Kidney (tissue), 13 donors: ENCODE measurements at regions not wholly inside any gene's neighbourhood (a gene's known extent, or its start where the extent isn't known, plus 50 kb on each side); places are given as distances from the start of the nearest gene placed in this dataset.
A peak's percentile ranks its signal among the peaks of the same experiment; 100 is the strongest.
"Not testable (repeated sequence)": the region's sequence is repeated elsewhere in the genome, so short reads cannot be mapped to it uniquely, and the experiment has no call there.

Source experiments
- DNase-seq, 5 donors: peaks; one replicate each; pipeline ENCODE4 v3.0.0-alpha.2; 2013 to 2020
- FAIRE-seq: peaks from 2 replicates; lab custom pipeline; 2012; peaks lifted over from hg19 to GRCh38; lab: Jason Lieb, UNC
- H3K27ac ChIP-seq, 2 donors: one replicate each; pipeline ENCODE4 v1.7.0; 2013; ENCODE audit warnings: low read depth in 2 of 2, low read length in 2 of 2, inconsistent platforms in 1 of 2
- H3K27me3 ChIP-seq: one replicate; pipeline ENCODE4 v1.7.1; 2013; ENCODE audit warnings: low read length, inconsistent platforms; ENCODE audit not compliant: control insufficient read depth, insufficient read depth
- H3K36me3 ChIP-seq, 3 donors: one replicate each; pipeline versions ENCODE4 v1.7.0 to v1.7.1; 2013; ENCODE audit warnings: low read length in 3 of 3, control low read depth in 1 of 3, inconsistent platforms in 1 of 3; ENCODE audit not compliant: insufficient read depth in 3 of 3, control insufficient read depth in 2 of 3
- H3K4me1 ChIP-seq, 3 donors: one replicate each; pipeline versions ENCODE4 v1.7.0 to v1.7.1; 2013; ENCODE audit warnings: low read length in 3 of 3, inconsistent platforms in 1 of 3, low read depth in 1 of 3; ENCODE audit not compliant: control insufficient read depth in 2 of 3, insufficient read depth in 2 of 3
- H3K4me3 ChIP-seq, 3 donors: one replicate each; pipeline versions ENCODE4 v1.7.0 to v1.8.1; 2013; ENCODE audit warnings: low read length in 3 of 3, control low read depth in 1 of 3, inconsistent platforms in 1 of 3
- H3K9ac ChIP-seq, 3 donors: one replicate each; pipeline versions ENCODE4 v1.7.0 to v1.7.1; 2013; ENCODE audit warnings: low read length in 3 of 3, control low read depth in 1 of 3, inconsistent platforms in 1 of 3
- H3K9me3 ChIP-seq, 3 donors: one replicate each; pipeline versions ENCODE4 v1.7.0 to v1.7.1; 2013; ENCODE audit warnings: low read length in 3 of 3, control low read depth in 1 of 3, inconsistent platforms in 1 of 3; ENCODE audit not compliant: control insufficient read depth in 2 of 3, insufficient read depth in 1 of 3
- CTCF ChIP-seq: IDR thresholded peaks from 3 replicates; pipeline ENCODE4 v1.5.1; 2012; ENCODE audit warnings: mild to moderate bottlenecking, moderate library complexity, borderline replicate concordance; ENCODE audit not compliant: insufficient read depth; ENCODE audit errors: extremely low read depth
- intact Hi-C: fragments of 100-400 bp; cut with DNase I; formaldehyde crosslinking; loops from one replicate; pipeline ENCODE4 v1.11.1; 2022
- donor health status: control.
- donor health status: control.
- donor health status: control.
- donor health status: control.
- donor health status: control.
- donor health status: DM: yes; HTN: yes; CAD: no.
- donor health status: Normal renal cell carcinoma (clear cell type).

- TF ChIP-seq CTCF, result no peak
- no peak overlapping the region for H3K27ac ChIP-seq
- H3K36me3 ChIP-seq, result no peaks in the 10 kb centered on the region
- H3K9me3 ChIP-seq, result no peaks in the 10 kb centered on the region
- no peak overlapping the region for H3K4me3 ChIP-seq
- no peak for FAIRE-seq
- H3K9ac ChIP-seq, result no peak overlapping the region
- intact Hi-C loops, result no loop called here
- H3K4me1 ChIP-seq, result no peaks in the 10 kb centered on the region
- DNase-seq, result peak in 1 of 5 donors; percentile 14
- H3K27me3 ChIP-seq, result no peaks in the 10 kb centered on the region
Observed at GRCh38 chr2:47720036-47720435, 62.9 kb upstream of the MSH6 start.

GRCh38 chr2:47719099-47719498, 63.8 kb upstream of the MSH6 start:
- no peak for FAIRE-seq

GRCh38 chr2:47716307-47716706, 66.6 kb upstream of the MSH6 start:
- FAIRE-seq, H3K9me3 ChIP-seq, H3K4me1 ChIP-seq, H3K36me3 ChIP-seq, H3K9ac ChIP-seq, DNase-seq, H3K27me3 ChIP-seq, intact Hi-C loops, H3K27ac ChIP-seq, H3K4me3 ChIP-seq: not testable (repeated sequence)

More at GRCh38 chr2:47719099-47719498, 63.8 kb upstream of the MSH6 start:
- Histone ChIP-seq H3K4me1 (no peaks in the 10 kb centered on the region), H3K27ac (no peak overlapping the region), H3K27me3 (no peaks in the 10 kb centered on the region), H3K9ac (no peak overlapping the region), H3K9me3 (no peaks in the 10 kb centered on the region), H3K36me3 (no peaks in the 10 kb centered on the region), H3K4me3 (no peak overlapping the region)
- intact Hi-C loops, result no loop called here
- TF ChIP-seq CTCF, result no peak
- DNase-seq, result no peak

GRCh38 chr2:47715552-47715951, 67.4 kb upstream of the MSH6 start:
- TF ChIP-seq CTCF, result no peak
- Histone ChIP-seq H3K27me3 (no peaks in the 10 kb centered on the region), H3K4me1 (no peaks in the 10 kb centered on the region), H3K36me3 (no peaks in the 10 kb centered on the region), H3K9me3 (no peaks in the 10 kb centered on the region), H3K27ac (no peak overlapping the region), H3K9ac (no peak overlapping the region), H3K4me3 (no peak overlapping the region)
- intact Hi-C loops, result no loop called here
- DNase-seq (no peak), FAIRE-seq (no peak)
